Astrocyte of the spinal cord (primary cell): ENCODE measurements at regions not wholly inside any gene's neighbourhood (a gene's known extent, or its start where the extent isn't known, plus 50 kb on each side); places are given as distances from the start of the nearest gene placed in this dataset.
"Not testable (repeated sequence)": the region's sequence is repeated elsewhere in the genome, so short reads cannot be mapped to it uniquely, and the experiment has no call there.

Source experiments
- DNase-seq: peaks from one replicate; pipeline ENCODE4 v3.0.0; 2011; ENCODE audit warnings: low read depth, low spot score
- H3K4me3 ChIP-seq: 2 replicates; pipeline ENCODE4 v1.5.1; 2011; ENCODE audit warnings: low read depth, mild to moderate bottlenecking, low read length, moderate library complexity
- in situ Hi-C: cut with HindIII; loops from 2 replicates; pipeline ENCODE4 v1.10.0; 2017; ENCODE audit warnings: low sequenced_read_pairs
- TF ChIP-seq, protein P1 (sequence below): IDR thresholded peaks from 2 replicates; pipeline ENCODE4 v1.5.1; 2012; ENCODE audit warnings: low read depth, mild to moderate bottlenecking, low read length, inconsistent platforms

DNA sequence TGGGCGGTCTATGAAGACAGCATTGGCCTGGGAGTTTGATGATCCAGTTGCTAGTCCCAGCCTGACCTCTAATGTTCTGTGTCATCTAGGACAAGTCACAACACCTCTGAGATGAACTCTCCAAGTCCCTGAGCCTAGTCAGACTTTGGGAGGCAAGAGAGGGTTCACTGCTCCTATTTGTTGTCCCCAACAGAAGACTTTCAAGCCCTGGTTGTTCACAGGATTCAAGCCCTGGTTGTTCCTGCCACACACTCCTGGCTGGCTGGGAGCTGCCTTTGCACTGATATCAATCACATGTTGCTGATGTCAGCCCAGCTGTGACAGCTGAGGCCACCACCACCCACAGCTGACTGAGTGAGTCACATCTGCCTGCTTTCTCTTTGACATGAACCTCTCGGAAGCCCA lies 253.2 kb upstream of the RASGEF1B start:
- TF ChIP-seq, protein P1, sequence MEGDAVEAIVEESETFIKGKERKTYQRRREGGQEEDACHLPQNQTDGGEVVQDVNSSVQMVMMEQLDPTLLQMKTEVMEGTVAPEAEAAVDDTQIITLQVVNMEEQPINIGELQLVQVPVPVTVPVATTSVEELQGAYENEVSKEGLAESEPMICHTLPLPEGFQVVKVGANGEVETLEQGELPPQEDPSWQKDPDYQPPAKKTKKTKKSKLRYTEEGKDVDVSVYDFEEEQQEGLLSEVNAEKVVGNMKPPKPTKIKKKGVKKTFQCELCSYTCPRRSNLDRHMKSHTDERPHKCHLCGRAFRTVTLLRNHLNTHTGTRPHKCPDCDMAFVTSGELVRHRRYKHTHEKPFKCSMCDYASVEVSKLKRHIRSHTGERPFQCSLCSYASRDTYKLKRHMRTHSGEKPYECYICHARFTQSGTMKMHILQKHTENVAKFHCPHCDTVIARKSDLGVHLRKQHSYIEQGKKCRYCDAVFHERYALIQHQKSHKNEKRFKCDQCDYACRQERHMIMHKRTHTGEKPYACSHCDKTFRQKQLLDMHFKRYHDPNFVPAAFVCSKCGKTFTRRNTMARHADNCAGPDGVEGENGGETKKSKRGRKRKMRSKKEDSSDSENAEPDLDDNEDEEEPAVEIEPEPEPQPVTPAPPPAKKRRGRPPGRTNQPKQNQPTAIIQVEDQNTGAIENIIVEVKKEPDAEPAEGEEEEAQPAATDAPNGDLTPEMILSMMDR = no peak
- in situ Hi-C loops = no loop called here
- H3K4me3 ChIP-seq = no peak overlapping the region
- DNase-seq = no peak

GRCh38 chr4:81723927-81724587 lies 252.3 kb upstream of the RASGEF1B start:
- DNase-seq = peak; percentile 12
- TF ChIP-seq, protein P1 = no peak
- in situ Hi-C loops = no loop called here

DNA sequence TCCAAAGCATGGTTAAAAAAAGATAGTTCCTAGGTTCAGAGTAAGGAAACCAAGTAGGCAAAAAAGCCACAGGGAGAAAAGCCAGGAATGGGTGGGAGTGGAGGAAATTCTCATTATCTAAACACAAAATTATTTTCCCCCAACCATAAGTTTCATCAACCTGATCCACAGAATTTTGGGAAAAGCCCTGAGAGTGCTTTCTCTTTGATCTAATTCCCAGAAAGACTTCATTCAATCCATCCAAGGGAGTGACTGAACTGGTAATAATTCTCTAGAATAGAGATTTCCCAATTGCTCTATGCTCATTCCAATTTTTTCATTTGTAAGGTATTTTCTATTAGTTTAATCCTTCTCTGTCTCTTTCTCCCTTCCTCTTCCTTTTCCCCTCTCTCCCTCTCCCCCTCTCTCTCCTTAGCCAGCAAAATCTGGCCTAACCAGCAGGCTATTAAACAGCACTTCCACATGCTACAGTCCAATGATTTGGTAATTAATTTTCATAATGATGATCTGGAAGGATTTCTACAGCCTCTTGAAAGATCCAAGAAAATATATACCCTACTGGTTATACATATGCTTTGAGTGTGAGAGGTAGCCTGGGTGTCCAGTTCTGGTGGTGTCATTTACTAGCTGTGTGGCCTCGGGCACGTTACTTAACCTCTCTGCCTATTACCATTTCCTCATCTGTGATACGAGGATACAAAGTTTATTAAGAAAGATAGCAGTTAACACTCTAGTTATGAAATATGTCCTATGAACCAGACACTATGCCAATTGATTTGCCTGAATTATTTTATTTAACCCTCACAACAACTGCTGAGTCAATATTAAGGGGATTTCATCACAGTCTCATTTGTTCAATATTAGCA lies 251.5 kb upstream of the RASGEF1B start:
- DNase-seq = no peak
- no peak overlapping the region for H3K4me3 ChIP-seq
- TF ChIP-seq, protein P1 = no peak
- in situ Hi-C loops = no loop called here

More at GRCh38 chr4:81723927-81724587, 252.3 kb upstream of the RASGEF1B start:
- no peak overlapping the region for H3K4me3 ChIP-seq

- TF ChIP-seq, protein P1 = no peak
- H3K4me3 ChIP-seq = no peak overlapping the region
- no peak for DNase-seq
- in situ Hi-C loops = no loop called here
These were observed 250.7 kb upstream of the RASGEF1B start for GRCh38 chr4:81722290-81722851.

DNA sequence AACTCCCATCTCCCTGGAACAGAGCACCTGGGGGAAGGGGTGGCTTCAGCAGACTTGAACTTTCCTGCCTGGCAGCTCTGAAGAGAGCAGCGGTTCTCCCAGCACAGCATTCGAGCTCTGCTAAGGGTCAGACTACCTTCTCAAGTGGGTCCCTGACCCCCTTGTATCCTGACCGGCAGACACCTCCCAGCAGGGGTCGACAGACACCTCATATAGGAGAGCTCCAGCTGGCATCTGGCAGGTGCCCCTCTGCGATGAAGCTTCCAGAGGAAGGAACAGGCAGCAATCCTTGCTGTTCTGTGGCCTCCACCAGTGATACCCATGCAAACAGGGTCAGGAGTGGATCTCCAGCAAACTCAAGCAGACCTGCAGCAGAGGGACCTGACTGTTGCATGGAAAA lies 244.1 kb upstream of the RASGEF1B start:
- TF ChIP-seq, protein P1 = no peak
- no peak for DNase-seq
- in situ Hi-C loops = no loop called here
- H3K4me3 ChIP-seq = no peak overlapping the region

DNA sequence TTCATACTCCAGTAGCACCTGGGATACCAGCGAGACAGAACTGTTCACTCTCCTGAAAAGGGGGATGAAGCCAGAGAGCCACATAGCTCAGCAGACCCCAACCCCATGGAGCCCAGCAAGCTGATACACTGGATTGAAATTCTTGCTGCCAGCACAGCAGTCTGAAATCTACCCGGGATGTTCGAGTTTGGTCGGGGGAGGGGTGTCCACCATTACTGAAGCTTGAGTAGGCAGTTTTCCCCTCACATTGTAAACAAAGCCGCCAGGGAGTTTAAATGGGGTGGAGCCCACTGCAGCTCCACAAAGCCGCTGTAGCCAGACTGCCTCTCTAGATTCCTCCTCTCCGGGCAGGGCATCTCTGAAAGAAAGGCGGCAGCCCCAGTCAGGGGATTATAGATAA lies 243.7 kb upstream of the RASGEF1B start:
- in situ Hi-C loops, DNase-seq, H3K4me3 ChIP-seq: not testable (repeated sequence)

DNA sequence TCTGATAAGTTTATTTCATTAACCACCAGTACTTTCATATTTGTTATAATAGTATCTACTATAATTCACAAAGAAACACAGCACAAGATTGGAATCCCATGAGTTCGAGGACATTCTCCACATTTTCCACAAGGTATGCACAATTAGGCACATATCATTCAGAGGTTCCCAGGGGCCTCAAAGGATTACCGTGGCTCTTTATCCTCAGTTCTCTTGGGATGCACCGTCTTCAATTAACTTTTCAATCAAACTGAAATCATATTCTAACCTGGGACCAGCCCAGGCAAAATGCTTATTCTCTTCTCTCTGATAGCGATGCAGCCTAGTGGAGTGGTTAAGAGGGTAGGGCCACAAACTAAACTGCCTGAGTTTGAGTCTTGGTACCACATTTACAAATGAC lies 242.6 kb upstream of the RASGEF1B start:
- TF ChIP-seq, protein P1 = no peak
- no peak overlapping the region for H3K4me3 ChIP-seq
- DNase-seq = no peak
- in situ Hi-C loops = no loop called here
